KMS-11 (cell line): ENCODE measurements at regions not wholly inside any gene's neighbourhood (a gene's known extent, or its start where the extent isn't known, plus 50 kb on each side); places are given as distances from the start of the nearest gene placed in this dataset.
"Not testable (repeated sequence)": the region's sequence is repeated elsewhere in the genome, so short reads cannot be mapped to it uniquely, and the experiment has no call there.

Experiments used
- H2AFZ ChIP-seq: fragments of 200-600 bp; sonication (generic); 2 replicates; pipeline ENCODE4 v1.6.1; 2016; ENCODE audit warnings: antibody characterized with exemption, mixed run types, low read depth
- H3K27ac ChIP-seq: fragments of 200-600 bp; sonication (generic); 2 replicates; pipeline ENCODE4 v1.6.1; 2016; ENCODE audit warnings: mild to moderate bottlenecking, mixed run types
- H3K27me3 ChIP-seq: fragments of 200-600 bp; sonication (generic); 2 replicates; pipeline ENCODE4 v1.6.1; 2017; ENCODE audit warnings: mild to moderate bottlenecking, low read depth, mixed run types, moderate library complexity; ENCODE audit not compliant: insufficient read depth
- H3K36me3 ChIP-seq: fragments of 200-600 bp; sonication (generic); 2 replicates; pipeline ENCODE4 v1.6.1; 2017; ENCODE audit warnings: mild to moderate bottlenecking, mixed run types; ENCODE audit not compliant: insufficient read depth
- H3K4me1 ChIP-seq: fragments of 200-600 bp; sonication (generic); 2 replicates; pipeline ENCODE4 v1.6.1; 2016; ENCODE audit warnings: mild to moderate bottlenecking, low read depth, mixed run types; ENCODE audit not compliant: poor library complexity, severe bottlenecking
- H3K4me2 ChIP-seq: fragments of 200-600 bp; sonication (generic); 2 replicates; pipeline ENCODE4 v1.7.0; 2016; ENCODE audit warnings: mild to moderate bottlenecking, mixed run types
- H3K4me3 ChIP-seq: fragments of 200-600 bp; sonication (generic); IDR thresholded peaks from 2 replicates; pipeline ENCODE4 v1.6.1; 2017; ENCODE audit warnings: low read depth, low read length, mixed read lengths; ENCODE audit not compliant: insufficient read depth
- H3K79me2 ChIP-seq: fragments of 200-600 bp; sonication (generic); 2 replicates; pipeline ENCODE4 v1.6.1; 2016; ENCODE audit warnings: low read depth, mixed run types; ENCODE audit not compliant: insufficient read depth
- H3K9ac ChIP-seq: fragments of 200-600 bp; sonication (generic); 2 replicates; pipeline ENCODE4 v1.6.1; 2016; ENCODE audit warnings: mild to moderate bottlenecking, mixed run types
- H4K20me1 ChIP-seq: fragments of 200-600 bp; sonication (generic); 2 replicates; pipeline ENCODE4 v1.6.1; 2016; ENCODE audit warnings: mild to moderate bottlenecking, mixed run types; ENCODE audit not compliant: insufficient read depth
- TF ChIP-seq, protein P1 (sequence below): fragments of 200-600 bp; sonication (generic); conservative IDR thresholded peaks from 2 replicates; pipeline ENCODE4 v1.6.1; 2017; ENCODE audit warnings: low read depth, mild to moderate bottlenecking, antibody characterized with exemption, low read length, moderate library complexity, mixed read lengths

DNA sequence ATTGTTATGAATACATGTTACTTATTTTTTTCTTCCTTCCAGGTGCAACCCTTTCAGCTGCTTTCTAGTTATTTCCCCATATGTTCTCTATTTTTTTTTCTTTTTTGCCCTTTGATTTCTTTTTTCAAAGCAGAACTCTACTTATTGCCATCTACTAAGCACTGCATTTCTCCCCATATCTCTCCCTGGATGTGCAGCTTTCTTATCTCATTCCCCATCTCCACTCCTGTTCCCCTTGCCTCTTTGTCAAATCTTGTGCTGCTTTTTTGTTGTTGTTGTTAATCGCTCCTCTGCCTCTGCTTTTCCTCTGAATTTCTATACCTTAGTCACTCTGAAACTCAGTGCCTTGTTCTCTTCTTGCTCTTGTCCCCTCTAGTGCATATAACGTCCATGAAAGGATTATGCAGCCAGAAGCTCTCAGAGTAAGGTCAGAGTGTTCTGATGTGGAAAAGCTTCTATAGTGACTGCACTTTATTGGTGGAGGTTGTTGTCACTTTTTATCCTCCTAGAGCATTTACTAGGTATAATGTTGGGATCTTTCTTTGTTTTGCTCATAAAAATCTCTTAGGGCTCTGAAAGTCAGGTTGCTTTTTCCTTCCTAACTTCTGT is 51.1 kb upstream of the JADE1 start:
- H4K20me1 ChIP-seq: no peaks in the 10 kb centered on the region
- H3K4me3 ChIP-seq: no peak overlapping the region
- H2AFZ ChIP-seq: peak overlapping the region; percentile 79
- H3K27ac ChIP-seq: peak overlapping the region; percentile 37; the same call in 1 of the 2 replicates
- no peak overlapping the region for H3K9ac ChIP-seq
- H3K4me1 ChIP-seq: peaks cover 21% of the 10 kb centered on the region
- TF ChIP-seq, protein P1, sequence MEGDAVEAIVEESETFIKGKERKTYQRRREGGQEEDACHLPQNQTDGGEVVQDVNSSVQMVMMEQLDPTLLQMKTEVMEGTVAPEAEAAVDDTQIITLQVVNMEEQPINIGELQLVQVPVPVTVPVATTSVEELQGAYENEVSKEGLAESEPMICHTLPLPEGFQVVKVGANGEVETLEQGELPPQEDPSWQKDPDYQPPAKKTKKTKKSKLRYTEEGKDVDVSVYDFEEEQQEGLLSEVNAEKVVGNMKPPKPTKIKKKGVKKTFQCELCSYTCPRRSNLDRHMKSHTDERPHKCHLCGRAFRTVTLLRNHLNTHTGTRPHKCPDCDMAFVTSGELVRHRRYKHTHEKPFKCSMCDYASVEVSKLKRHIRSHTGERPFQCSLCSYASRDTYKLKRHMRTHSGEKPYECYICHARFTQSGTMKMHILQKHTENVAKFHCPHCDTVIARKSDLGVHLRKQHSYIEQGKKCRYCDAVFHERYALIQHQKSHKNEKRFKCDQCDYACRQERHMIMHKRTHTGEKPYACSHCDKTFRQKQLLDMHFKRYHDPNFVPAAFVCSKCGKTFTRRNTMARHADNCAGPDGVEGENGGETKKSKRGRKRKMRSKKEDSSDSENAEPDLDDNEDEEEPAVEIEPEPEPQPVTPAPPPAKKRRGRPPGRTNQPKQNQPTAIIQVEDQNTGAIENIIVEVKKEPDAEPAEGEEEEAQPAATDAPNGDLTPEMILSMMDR: no peak
- no peaks in the 10 kb centered on the region for H3K79me2 ChIP-seq
- H3K27me3 ChIP-seq: no peaks in the 10 kb centered on the region
- no peaks in the 10 kb centered on the region for H3K36me3 ChIP-seq
- H3K4me2 ChIP-seq: peak overlapping the region; percentile 46

DNA sequence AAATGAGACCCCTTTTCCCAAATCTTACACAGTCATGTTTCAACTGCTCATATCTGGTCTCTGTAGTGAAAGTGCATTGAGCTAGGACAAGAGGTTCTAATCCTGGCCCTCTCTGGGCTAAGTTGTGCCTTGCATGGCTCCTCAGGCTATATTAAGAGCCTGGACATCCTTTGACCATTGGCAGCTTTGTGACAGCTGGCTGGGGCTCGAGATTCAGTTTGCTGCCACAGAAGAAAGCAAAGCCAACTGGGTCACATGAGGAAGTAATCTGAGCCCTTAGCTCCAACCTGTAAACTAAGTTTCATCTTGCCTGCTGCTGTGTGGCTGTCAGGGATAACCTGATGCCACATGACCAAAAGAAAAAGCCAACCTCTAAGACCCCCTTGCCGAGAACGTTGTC is 51.8 kb upstream of the JADE1 start:
- TF ChIP-seq, protein P1: no peak
- Histone ChIP-seq H3K4me1 (peaks cover 21% of the 10 kb centered on the region), H3K4me3 (no peak overlapping the region), H4K20me1 (no peaks in the 10 kb centered on the region), H3K27ac (peak overlapping the region; percentile 37), H3K36me3 (no peaks in the 10 kb centered on the region), H3K4me2 (peak overlapping the region; percentile 46), H3K9ac (no peak overlapping the region), H3K79me2 (no peaks in the 10 kb centered on the region), H2AFZ (peak overlapping the region; percentile 79), H3K27me3 (no peaks in the 10 kb centered on the region)

DNA sequence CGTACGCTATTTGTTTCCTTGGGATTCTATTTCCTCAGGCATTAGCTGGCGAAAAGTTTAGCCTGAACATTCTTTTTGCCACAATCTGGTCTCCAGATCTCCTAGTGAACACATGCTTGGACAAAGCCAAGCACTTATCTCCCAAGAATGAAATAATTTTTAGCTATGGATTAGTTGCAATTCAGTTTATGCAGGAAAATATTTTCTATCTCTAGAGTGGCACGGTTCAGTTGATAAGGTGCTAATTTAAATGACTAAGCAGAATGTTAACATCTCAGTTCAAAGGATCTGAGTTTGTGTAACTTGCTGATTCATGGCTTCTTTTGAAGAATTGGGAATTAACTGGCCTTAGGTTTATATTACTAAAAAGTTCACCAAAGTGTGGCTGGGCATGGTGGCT is 58.1 kb upstream of the JADE1 start:
- H3K4me1 ChIP-seq: no peaks in the 10 kb centered on the region
- H2AFZ ChIP-seq: no peak overlapping the region
- H3K36me3 ChIP-seq: no peaks in the 10 kb centered on the region
- no peak overlapping the region for H3K9ac ChIP-seq
- no peaks in the 10 kb centered on the region for H3K27me3 ChIP-seq
- no peaks in the 10 kb centered on the region for H4K20me1 ChIP-seq
- H3K4me3 ChIP-seq: no peak overlapping the region
- H3K27ac ChIP-seq: no peak overlapping the region
- H3K4me2 ChIP-seq: no peak overlapping the region
- no peaks in the 10 kb centered on the region for H3K79me2 ChIP-seq
- TF ChIP-seq, protein P1: no peak

DNA sequence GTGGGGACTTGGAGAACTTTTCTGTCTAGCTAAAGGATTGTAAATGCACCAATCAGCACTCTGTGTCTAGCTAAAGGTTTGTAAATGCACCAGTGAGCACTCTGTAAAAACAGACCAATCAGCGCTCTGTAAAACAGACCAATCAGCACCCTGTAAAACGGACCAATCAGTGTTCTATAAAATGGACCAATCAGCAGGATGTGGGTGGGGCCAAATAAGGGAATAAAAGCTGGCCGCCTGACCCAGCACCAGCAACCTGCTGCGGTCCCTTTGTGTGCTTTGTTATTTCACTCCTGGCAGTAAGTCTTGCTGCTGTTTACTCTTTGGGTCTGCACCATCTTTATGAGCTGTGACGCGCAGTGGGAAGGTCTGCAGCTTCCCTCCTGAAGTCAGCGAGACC is 67.8 kb upstream of the JADE1 start:
- not testable (repeated sequence) for H3K27me3 ChIP-seq, H3K79me2 ChIP-seq, H3K9ac ChIP-seq, H4K20me1 ChIP-seq, H3K36me3 ChIP-seq, H3K4me1 ChIP-seq, H2AFZ ChIP-seq, H3K27ac ChIP-seq, H3K4me2 ChIP-seq, H3K4me3 ChIP-seq

DNA sequence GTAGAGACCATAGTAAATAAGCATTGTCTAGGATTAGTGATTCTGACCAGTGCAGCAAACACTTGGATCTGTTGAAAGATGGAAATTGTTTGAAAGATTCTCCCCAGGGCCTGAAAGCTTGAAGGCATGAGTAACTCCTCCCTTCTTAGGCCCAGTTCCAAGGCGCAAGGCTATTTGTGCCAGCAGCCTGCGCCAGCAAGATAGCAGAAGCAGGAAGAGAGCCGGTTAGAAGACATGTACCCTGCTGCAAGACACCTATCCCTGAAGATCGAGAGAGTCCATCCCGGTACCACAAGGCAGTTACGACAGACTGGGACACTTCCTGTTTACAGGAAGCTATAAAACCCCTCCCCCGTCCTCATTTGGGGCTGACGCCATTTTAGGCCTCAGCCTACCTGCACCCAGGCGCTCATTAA is 72.4 kb upstream of the JADE1 start:
- Histone ChIP-seq H2AFZ (no peak overlapping the region), H3K36me3 (no peaks in the 10 kb centered on the region), H3K4me1 (no peaks in the 10 kb centered on the region), H3K4me2 (no peak overlapping the region), H3K27me3 (no peaks in the 10 kb centered on the region), H3K9ac (no peak overlapping the region), H4K20me1 (no peaks in the 10 kb centered on the region), H3K4me3 (no peak overlapping the region), H3K27ac (no peak overlapping the region), H3K79me2 (no peaks in the 10 kb centered on the region)
- TF ChIP-seq, protein P1: no peak
